HG03460 (cell line): ENCODE measurements at regions not wholly inside any gene's neighbourhood (a gene's known extent, or its start where the extent isn't known, plus 50 kb on each side); places are given as distances from the start of the nearest gene placed in this dataset.

Experiments
- ATAC-seq: cut with Tn5 transposase; IDR thresholded peaks from one replicate; pipeline ENCODE4 v1.9.1; 2021; ENCODE audit not compliant: unreplicated experiment

DNA sequence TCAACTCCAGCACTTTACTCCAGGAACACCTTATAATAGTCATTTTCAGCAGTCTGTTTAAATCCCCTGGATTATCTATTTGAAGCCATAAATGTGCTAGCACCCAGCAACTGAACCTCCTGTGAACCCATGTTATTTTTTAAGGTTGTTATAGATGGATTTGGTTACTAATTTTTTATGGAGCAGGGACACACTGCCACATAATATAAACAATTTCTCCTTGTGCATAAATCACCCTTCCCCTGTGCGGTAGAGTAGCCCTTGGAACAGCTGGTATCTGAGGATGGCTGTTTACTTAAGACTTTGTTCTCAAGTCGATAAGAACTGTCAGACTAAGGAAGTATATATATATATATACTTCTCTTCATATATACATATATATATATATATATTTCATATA is 367.4 kb downstream of the EPHA4 start:
- ATAC-seq: no peak

DNA sequence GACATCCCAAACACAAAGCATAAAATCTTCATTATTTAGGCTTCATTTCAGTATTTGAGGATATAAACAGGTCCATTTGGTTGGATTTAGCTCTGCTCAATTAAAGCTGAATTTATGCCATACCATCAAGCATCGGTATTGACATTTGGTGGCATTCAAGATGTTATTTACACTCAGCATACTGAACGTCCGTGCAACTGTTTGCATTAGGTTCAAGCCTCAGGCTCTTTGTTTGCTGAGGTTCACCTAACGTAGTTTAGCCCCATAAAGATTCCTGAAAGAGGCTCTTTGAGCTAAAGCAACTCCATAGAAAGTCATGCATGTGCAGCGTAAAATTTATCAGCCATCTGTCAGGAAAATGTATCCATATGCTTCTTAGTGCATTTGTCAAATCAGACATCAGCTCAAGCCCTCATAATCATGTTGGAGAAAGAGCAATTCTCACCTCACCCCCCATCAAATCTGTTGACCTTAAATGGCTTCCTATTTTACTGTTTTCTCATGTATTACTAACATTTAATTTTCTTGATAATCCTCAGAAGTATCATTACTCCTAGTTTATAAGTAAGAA is 366.9 kb downstream of the EPHA4 start:
- no peak for ATAC-seq

- ATAC-seq: no peak
Measured at GRCh38 chr2:221210686-221211085, 361.4 kb downstream of the EPHA4 start.

DNA sequence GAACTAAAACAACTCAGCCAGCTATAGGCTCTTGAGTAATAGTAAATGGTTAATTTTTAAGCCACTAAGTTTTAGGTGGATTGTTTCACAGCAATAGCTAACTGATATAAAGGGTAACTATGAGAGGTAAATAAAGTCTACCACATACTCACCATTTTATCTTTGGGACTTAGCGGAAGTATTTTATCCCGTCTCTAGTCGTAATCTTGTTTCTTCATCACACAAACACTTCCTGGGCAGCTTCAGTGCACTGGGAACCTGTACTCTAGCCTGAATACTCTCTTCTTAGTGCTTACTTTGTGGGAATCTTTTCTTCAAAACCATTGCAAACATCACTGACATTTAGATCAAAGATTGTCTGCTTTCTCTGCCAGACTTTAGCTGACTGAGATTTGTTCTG is 360.5 kb downstream of the EPHA4 start:
- ATAC-seq: no peak

- ATAC-seq: no peak
Measured at GRCh38 chr2:221212105-221212504, 360.0 kb downstream of the EPHA4 start.

GRCh38 chr2:221215487-221215886 is 356.6 kb downstream of the EPHA4 start:
- no peak for ATAC-seq

DNA sequence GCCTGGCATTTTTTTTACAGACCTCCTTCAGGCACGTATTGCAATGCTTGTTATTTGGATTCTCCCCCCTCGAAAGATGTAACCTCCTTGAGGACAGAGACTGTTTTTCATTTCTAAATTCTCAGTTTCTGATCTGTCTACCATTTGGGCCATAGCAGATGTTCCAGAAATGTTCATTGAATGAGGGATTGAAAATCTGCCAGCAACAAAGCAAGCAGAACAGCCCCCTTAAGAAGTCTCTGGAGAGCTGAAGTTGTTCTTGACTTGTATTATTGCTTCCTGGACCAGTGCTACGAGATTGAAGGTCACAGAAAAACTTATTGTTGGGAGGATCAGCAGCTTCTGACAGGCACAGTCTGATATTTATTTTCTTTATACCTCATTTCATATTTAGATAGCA is 355.5 kb downstream of the EPHA4 start:
- ATAC-seq: no peak

- no peak for ATAC-seq
Measured at GRCh38 chr2:221225752-221226151, 346.4 kb downstream of the EPHA4 start.

GRCh38 chr2:221228214-221228769 is 343.8 kb downstream of the EPHA4 start:
- no peak for ATAC-seq

DNA sequence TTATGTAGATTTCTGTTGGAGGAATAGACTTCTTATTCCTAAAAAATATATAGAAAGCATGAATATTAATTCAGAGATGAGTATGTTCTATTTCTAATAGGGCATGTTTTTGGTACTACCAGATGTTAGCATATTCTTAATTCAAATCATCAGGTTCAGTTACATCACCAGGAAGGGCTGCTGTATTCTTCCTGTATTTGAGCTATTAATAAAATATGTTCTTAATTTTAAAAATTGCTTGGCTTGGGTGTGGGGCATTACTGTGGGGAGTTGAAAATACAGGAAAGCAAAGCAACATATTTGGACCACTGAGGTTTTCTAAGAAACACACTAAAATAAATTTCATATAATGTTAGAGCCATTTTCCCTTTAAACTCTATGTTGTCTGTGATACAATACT is 343.0 kb downstream of the EPHA4 start:
- ATAC-seq: no peak

DNA sequence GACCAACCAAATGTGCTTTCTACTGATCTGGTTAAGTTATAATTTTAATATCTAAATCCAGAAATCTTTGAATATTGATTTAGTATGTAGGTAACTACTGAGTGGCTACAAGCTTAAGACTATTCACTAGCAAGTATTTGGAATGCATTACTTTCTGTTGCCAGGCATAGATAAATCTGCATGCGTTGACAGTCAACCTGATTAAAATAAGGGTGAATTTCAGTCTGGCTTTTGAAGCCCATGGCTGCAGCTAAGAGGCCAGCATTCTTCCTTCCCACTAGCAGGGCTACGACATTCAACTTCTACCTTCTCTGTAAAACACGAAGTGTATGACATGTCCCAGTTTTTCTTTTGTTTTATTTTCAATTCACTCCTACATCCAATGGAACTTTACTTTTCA is 340.6 kb downstream of the EPHA4 start:
- ATAC-seq: no peak

- no peak for ATAC-seq
Measured at GRCh38 chr2:221235941-221236340, 336.2 kb downstream of the EPHA4 start.

- no peak for ATAC-seq
Measured at GRCh38 chr2:221241072-221241471, 331.0 kb downstream of the EPHA4 start.

DNA sequence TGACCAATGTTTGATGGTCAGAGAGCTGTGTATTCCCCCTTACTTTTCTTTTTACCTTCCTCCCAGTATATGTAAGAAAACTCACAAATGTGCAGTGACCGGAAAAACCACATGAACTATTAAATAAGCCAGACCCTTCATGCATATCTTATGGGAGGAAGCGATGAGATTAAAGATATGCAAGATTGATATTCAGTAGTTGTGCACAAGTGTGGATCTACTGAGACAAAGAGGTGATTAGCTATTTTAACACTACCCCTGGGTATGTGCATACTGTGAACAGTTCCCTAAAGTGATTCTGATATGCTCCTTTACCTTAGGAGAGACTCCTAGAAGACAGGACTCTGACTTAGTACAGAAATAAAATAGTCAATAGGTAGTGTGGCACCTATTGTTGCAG is 328.3 kb downstream of the EPHA4 start:
- ATAC-seq: no peak

DNA sequence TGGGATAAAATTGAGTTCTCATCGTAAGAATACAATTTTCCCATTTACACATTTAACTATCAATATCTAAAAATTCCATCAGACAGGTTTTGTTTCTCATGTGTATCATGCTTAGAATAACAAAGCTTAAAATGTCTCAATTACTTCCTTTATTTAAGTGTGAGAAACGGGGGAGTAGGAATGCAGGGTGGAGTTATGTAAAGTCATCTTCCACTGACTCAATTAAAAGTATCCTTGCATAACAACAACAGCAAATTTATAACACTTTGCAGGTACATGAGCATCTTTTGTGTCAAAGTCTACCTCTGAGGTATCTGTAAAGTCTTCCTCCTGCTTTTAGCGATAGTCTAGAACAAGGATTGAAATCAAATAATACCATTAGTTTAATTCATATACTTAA is 327.1 kb downstream of the EPHA4 start:
- ATAC-seq: no peak

DNA sequence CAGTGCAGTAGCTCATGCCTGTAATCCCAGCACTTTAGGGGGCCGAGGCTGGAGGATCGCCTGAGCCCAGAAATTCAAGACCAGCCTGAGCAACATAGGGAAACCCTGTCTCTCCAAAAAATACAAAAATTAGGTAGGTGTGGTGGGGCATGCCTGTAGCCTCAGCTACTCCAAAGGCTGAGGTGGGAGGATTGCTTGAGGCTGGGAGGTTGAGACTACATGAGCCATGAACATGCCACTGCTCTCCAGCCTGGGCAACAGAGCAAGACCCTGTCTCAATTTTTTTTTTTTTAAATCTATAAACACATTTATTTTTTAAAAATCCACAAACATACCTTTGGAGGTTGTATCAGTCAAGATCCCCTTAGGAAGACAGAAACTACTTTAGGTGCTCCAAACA is 326.3 kb downstream of the EPHA4 start:
- no peak for ATAC-seq

DNA sequence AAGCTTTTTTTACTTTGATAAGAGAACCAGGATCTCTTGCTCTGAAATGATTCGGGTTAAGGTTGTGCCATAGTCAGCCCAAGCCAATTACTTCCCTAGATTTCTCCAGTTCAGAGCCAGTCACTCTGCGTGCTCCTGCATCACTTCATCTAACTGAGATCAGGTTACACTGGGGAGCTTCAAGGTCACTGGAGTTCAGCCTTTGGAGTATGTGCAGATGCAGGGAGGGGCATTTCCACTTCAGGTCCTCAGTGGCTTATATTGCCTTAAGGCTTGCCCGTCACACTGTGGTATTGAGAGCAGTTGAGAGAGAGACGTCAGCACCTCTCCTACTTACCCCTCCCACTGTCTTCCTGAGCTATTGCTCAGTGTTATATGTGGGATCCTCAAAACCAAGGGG is 317.8 kb downstream of the EPHA4 start:
- no peak for ATAC-seq

- ATAC-seq: no peak
Measured at GRCh38 chr2:221255862-221256261, 316.2 kb downstream of the EPHA4 start.

DNA sequence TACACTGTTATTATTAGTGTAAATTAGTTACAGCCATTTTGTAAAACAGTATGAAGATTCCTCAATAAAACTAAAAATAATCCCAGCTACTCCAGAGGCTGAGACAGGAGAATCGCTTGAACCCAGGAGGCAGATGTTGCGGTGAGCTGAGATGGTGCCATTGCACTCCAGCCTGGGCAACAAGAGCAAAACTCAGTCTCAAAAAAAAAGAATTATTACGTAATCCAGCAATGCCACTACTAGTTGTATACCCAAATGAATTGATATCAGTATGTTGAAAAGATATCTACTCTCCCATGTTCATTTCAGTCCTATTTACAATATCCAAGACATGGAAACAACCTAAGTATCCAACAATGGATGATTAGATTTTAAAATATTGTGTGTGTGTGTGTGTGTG is 313.6 kb downstream of the EPHA4 start:
- no peak for ATAC-seq

GRCh38 chr2:221262651-221263050 is 309.5 kb downstream of the EPHA4 start:
- no peak for ATAC-seq

DNA sequence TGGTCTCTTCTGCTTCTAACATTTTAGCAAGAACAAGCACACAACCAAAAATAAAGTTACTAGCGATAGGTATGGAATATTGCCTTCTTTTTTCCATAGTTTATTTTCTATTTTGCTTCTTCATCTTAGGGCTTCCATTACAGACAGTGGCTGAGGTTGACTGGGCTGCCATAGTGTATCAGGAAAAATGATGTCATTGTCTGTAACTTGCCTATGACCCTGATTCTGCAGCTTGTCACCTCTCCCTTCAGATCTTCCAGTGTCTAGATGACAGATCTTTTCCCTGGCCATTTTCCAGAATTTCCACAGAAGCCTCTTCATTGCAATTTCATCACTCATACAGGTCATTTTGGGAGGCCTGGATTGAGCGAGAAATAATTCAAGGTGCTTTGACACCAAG is 308.5 kb downstream of the EPHA4 start:
- ATAC-seq: no peak

GRCh38 chr2:221264318-221264717 is 307.8 kb downstream of the EPHA4 start:
- no peak for ATAC-seq

DNA sequence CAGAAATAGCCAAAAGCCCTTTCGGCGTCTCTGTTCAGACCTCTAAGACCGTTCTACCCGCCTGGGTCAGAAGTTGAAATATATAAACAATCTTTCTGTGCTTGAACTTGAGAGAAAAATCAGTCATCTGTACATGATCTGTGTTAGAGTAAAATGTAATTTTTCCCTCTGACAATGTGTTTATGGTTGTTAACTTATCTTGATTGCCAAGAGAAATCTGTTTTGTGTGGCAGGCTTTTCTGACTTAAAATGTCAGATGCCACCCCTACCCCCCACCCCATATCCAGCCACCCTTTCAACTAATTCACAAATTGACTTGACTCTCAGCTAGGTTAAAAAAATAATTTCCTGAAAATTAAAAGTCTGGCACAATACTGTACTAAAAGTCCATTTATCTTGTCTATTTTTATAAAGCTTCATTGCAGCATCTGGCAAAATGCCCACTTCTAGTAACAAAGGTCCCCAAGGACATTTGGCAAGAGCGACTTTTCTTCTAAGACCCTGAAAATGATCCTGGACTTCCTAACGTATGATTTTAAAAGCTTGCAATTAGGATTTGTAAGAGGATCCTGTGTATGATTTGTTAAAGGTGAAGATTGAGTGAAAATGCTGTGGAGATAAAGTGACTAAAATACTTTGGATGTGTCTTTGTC is 304.2 kb downstream of the EPHA4 start:
- no peak for ATAC-seq
